AG04450 (cell line): ENCODE measurements at regions not wholly inside any gene's neighbourhood (a gene's known extent, or its start where the extent isn't known, plus 50 kb on each side); places are given as distances from the start of the nearest gene placed in this dataset.

Source experiments
- CTCF ChIA-PET: fragments of 300-600, 350-600 bp; formaldehyde crosslinking; extraction: SDS; loops from one replicate; lab custom pipeline; 2022; ENCODE audit warnings: antibody characterized with exemption, inconsistent platforms; lab: Charles Lee
- POLR2A ChIA-PET: fragments of 350-600 bp; formaldehyde crosslinking; extraction: SDS; loops from one replicate; lab custom pipeline; 2021; ENCODE audit warnings: antibody characterized with exemption, inconsistent platforms; lab: Yijun Ruan, JAX
- DNase-seq: peaks from one replicate; pipeline ENCODE4 v3.0.0-alpha.2; 2011; ENCODE audit warnings: low read depth, low spot score
- H3K27ac ChIP-seq: one replicate; pipeline ENCODE4 v1.5.1; 2012; ENCODE audit warnings: low read depth, low read length, control low read depth
- H3K27me3 ChIP-seq: one replicate; pipeline ENCODE4 v1.6.0; 2012; ENCODE audit warnings: low read length; ENCODE audit not compliant: control insufficient read depth, insufficient read depth
- H3K4me3 ChIP-seq: 2 replicates; pipeline ENCODE4 v1.5.1; 2011; ENCODE audit warnings: mild to moderate bottlenecking, low read depth, low read length, control low read depth
- H3K9me3 ChIP-seq: 2 replicates; pipeline ENCODE4 v1.5.1; 2012; ENCODE audit warnings: low read length; ENCODE audit not compliant: control insufficient read depth, insufficient read depth
- CTCF ChIP-seq: IDR thresholded peaks from 2 replicates; pipeline ENCODE4 v1.5.1; 2011; ENCODE audit warnings: low read depth, low read length, control low read depth, inconsistent platforms

GRCh38 chr6:23396949-23397348 is 729.1 kb upstream of the NRSN1 start:
- DNase-seq, result no peak
- ChIA-PET POLR2A (no interaction called here), CTCF (interaction anchor here (1.7 kb wide), 1 partner anchor 18 kb away, joined by 8 read pairs; no protein-coding TSS in a partner anchor)
- H3K27ac ChIP-seq, result no peak overlapping the region
- H3K9me3 ChIP-seq, result no peaks in the 10 kb centered on the region
- no peak for TF ChIP-seq CTCF
- no peak overlapping the region for H3K4me3 ChIP-seq
- no peaks in the 10 kb centered on the region for H3K27me3 ChIP-seq

GRCh38 chr6:23403460-23403859 is 722.6 kb upstream of the NRSN1 start:
- DNase-seq, result no peak
- ChIA-PET POLR2A (no interaction called here), CTCF (no interaction called here)
- Histone ChIP-seq H3K27me3 (no peaks in the 10 kb centered on the region), H3K4me3 (no peak overlapping the region), H3K9me3 (no peaks in the 10 kb centered on the region), H3K27ac (no peak overlapping the region)
- no peak for TF ChIP-seq CTCF

GRCh38 chr6:23409531-23409930 is 716.5 kb upstream of the NRSN1 start:
- ChIA-PET POLR2A (no interaction called here), CTCF (interaction anchor here (0.6 kb wide), 1 partner anchor 414 kb away, joined by 5 read pairs; no protein-coding TSS in a partner anchor)
- no peak overlapping the region for H3K27ac ChIP-seq
- no peaks in the 10 kb centered on the region for H3K9me3 ChIP-seq
- TF ChIP-seq CTCF, result no peak
- no peak for DNase-seq
- H3K4me3 ChIP-seq, result no peak overlapping the region
- no peaks in the 10 kb centered on the region for H3K27me3 ChIP-seq

- CTCF ChIA-PET, result no interaction called here
- Histone ChIP-seq H3K27me3 (no peaks in the 10 kb centered on the region), H3K9me3 (no peaks in the 10 kb centered on the region)
Measured at GRCh38 chr6:23410439-23410838, 715.6 kb upstream of the NRSN1 start.

GRCh38 chr6:23412770-23413169 is 713.2 kb upstream of the NRSN1 start:
- POLR2A ChIA-PET, result no interaction called here
- DNase-seq, result no peak

More at GRCh38 chr6:23410439-23410838, 715.6 kb upstream of the NRSN1 start:
- H3K27ac ChIP-seq, result no peak overlapping the region
- POLR2A ChIA-PET, result interaction anchor here (0.7 kb wide), 1 partner anchor 15 kb away, joined by 4 read pairs; no protein-coding TSS in a partner anchor
- no peak for TF ChIP-seq CTCF
- H3K4me3 ChIP-seq, result no peak overlapping the region
- DNase-seq, result no peak

More at GRCh38 chr6:23412770-23413169, 713.2 kb upstream of the NRSN1 start:
- Histone ChIP-seq H3K4me3 (no peak overlapping the region), H3K27ac (no peak overlapping the region), H3K9me3 (no peaks in the 10 kb centered on the region), H3K27me3 (no peaks in the 10 kb centered on the region)
- TF ChIP-seq CTCF, result no peak
- CTCF ChIA-PET, result interaction anchor here (0.6 kb wide), 1 partner anchor 331 kb away, joined by 5 read pairs; no protein-coding TSS in a partner anchor
